ENCODE measurements at regions not wholly inside any gene's neighbourhood (a gene's known extent, or its start where the extent isn't known, plus 50 kb on each side); places are given as distances from the start of the nearest gene placed in this dataset.

GRCh38 chr7:115352375-115352774, 430.5 kb downstream of the MDFIC start:
- no peaks in the 10 kb centered on the region for H3K9me3 ChIP-seq
- H3K4me1 ChIP-seq, result no peaks in the 10 kb centered on the region

GRCh38 chr7:115350764-115351163, 428.9 kb downstream of the MDFIC start:
- H3K27me3 ChIP-seq, result no peaks in the 10 kb centered on the region
- DNase-seq (no peak), ATAC-seq (no peak)
- WGBS (ENCODE audit: insufficient coverage, low coverage, low lambda C conversion rate, missing lambda C conversion rate), result 86% methylated on average over 1 of the region's 1 CpG
- TF ChIP-seq CTCF (IDR thresholded peaks at IDR 0.05), result no peak
- TF ChIP-seq POLR2A (IDR thresholded peaks at IDR 0.05), result no peak
- H3K9me3 ChIP-seq, result no peaks in the 10 kb centered on the region
- no peaks in the 10 kb centered on the region for H3K36me3 ChIP-seq
- H3K4me1 ChIP-seq, result no peaks in the 10 kb centered on the region
- no peak overlapping the region for H3K27ac ChIP-seq
- H3K4me3 ChIP-seq, result no peak overlapping the region
- intact Hi-C loops (cut with DNase I), result no loop called here

More at GRCh38 chr7:115352375-115352774, 430.5 kb downstream of the MDFIC start:
- intact Hi-C loops (cut with DNase I), result no loop called here
- ATAC-seq, result no peak
- no peaks in the 10 kb centered on the region for H3K27me3 ChIP-seq
- 62% methylated on average over 2 of the region's 2 CpGs for WGBS (ENCODE audit: insufficient coverage, low coverage, low lambda C conversion rate, missing lambda C conversion rate)
- DNase-seq, result no peak
- no peaks in the 10 kb centered on the region for H3K36me3 ChIP-seq
- H3K27ac ChIP-seq, result no peak overlapping the region
- H3K4me3 ChIP-seq, result no peak overlapping the region
- no peak for TF ChIP-seq CTCF (IDR thresholded peaks at IDR 0.05)
- no peak for TF ChIP-seq POLR2A (IDR thresholded peaks at IDR 0.05)

GRCh38 chr7:115349635-115350034, 427.7 kb downstream of the MDFIC start:
- ATAC-seq (no peak), DNase-seq (no peak)
- intact Hi-C loops (cut with DNase I), result no loop called here
- 67% methylated on average over 1 of the region's 1 CpG for WGBS (ENCODE audit: insufficient coverage, low coverage, low lambda C conversion rate, missing lambda C conversion rate)
- Histone ChIP-seq H3K4me1 (no peaks in the 10 kb centered on the region), H3K4me3 (no peak overlapping the region), H3K36me3 (no peaks in the 10 kb centered on the region), H3K9me3 (no peaks in the 10 kb centered on the region), H3K27me3 (no peaks in the 10 kb centered on the region), H3K27ac (no peak overlapping the region)
- no peak for TF ChIP-seq POLR2A (IDR thresholded peaks at IDR 0.05)
- TF ChIP-seq CTCF (IDR thresholded peaks at IDR 0.05), result no peak

GRCh38 chr7:115346685-115347084, 424.8 kb downstream of the MDFIC start:
- intact Hi-C loops (cut with DNase I), result no loop called here
- 26% methylated on average over 1 of the region's 1 CpG for WGBS (ENCODE audit: insufficient coverage, low coverage, low lambda C conversion rate, missing lambda C conversion rate)

More at GRCh38 chr7:115346685-115347084, 424.8 kb downstream of the MDFIC start:
- ATAC-seq, result no peak
- Histone ChIP-seq H3K4me1 (no peaks in the 10 kb centered on the region), H3K27me3 (no peaks in the 10 kb centered on the region), H3K27ac (no peak overlapping the region), H3K9me3 (no peaks in the 10 kb centered on the region), H3K4me3 (no peak overlapping the region), H3K36me3 (no peaks in the 10 kb centered on the region)
- no peak for TF ChIP-seq CTCF (IDR thresholded peaks at IDR 0.05)
- no peak for TF ChIP-seq POLR2A (IDR thresholded peaks at IDR 0.05)
- no peak for DNase-seq

Measured in right lobe of liver (tissue), 6 donors.